ENCODE measurements at regions not wholly inside any gene's neighbourhood (a gene's known extent, or its start where the extent isn't known, plus 50 kb on each side); places are given as distances from the start of the nearest gene placed in this dataset.
"Not testable (repeated sequence)": the region's sequence is repeated elsewhere in the genome, so short reads cannot be mapped to it uniquely, and the experiment has no call there.

DNA sequence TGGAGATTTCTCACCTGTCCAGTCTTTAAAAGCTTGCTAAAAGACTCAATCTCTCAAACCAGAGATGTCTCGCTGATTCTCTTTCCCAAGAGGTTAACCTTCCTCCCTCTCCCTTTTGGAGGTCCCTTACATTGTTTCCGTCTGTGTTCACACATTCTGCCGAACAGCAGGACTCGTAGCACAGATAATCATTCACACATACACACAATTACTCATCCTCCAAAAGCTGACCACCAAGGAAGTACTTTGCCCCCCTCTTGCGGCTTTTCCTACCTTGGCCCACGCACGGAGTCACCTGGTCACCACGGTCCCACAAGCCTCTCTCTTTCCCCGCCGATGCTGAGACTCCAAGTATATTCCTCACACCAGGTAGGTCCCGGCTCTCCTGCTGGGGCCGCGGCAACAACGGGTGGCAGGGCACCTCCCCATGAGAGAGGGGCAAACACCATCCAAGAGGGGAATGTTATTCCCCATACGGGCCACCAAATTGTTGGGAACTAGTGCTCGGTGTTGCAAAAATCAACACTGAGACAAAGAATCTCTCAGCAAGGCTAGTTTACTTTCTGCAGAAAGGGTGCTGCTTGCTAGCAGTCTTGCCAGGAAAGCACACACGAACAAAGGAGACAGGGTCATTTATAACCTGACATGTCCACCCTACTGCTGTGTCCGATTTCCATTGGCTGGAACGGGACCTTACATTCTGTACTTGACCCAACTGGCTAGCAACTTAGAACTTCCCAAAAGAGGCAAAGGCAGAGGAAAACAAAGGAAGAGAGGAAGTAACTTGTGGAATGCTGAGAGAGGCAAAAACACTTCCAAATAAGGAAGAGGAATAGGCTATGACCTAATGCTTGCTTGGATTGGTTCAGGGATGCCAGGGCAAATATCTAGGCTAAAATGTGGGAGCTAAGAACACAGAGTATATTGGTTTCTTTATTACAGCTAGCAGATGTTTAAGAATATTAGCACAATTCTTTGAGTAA is 102.1 kb upstream of the NECTIN3 start:
- no peak overlapping the region for H3K27ac Mint-ChIP-seq
- H3K27me3 Mint-ChIP-seq, result peaks cover 4% of the 10 kb centered on the region
- no peak for ATAC-seq (replicated peaks)
- no peaks in the 10 kb centered on the region for H3K36me3 Mint-ChIP-seq (ENCODE audit: low read depth)
- no peaks in the 10 kb centered on the region for H3K4me1 Mint-ChIP-seq
- H3K9me3 Mint-ChIP-seq, result peaks cover 14% of the 10 kb centered on the region
- no peak overlapping the region for H3K4me3 Mint-ChIP-seq

DNA sequence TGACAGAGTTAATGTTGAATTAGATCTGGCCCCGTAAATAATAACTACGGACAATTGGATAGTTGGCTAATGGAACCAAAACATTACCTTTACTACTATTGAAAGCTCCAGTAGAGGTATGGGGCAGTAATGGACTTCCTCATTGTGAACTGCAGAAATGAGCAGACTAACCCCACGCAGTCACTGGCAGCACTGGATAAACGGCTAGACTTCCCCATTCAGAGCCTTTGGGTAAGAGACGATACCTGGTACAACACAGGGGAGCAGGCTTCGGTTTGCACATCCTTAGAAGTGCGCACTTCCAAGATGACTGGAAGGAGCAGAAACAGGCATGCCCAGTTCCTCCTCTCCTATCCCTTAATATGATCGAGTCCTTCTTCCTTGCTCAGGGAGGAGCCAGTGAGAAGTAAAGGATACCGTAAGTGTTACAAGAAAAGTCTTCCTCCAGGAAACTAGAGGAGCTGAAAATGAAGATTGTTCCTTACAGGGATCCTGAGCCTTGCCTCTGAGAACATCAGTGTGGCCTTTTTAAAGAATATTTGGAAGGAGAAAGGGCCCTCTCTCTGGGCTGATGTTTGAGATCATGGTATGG is 100.5 kb upstream of the NECTIN3 start:
- Mint-ChIP-seq H3K4me1 (no peaks in the 10 kb centered on the region), H3K36me3 (ENCODE audit: low read depth) (no peaks in the 10 kb centered on the region), H3K27ac (no peak overlapping the region), H3K27me3 (peaks cover 5% of the 10 kb centered on the region), H3K4me3 (no peak overlapping the region), H3K9me3 (peaks cover 5% of the 10 kb centered on the region)
- no peak for ATAC-seq (replicated peaks)

DNA sequence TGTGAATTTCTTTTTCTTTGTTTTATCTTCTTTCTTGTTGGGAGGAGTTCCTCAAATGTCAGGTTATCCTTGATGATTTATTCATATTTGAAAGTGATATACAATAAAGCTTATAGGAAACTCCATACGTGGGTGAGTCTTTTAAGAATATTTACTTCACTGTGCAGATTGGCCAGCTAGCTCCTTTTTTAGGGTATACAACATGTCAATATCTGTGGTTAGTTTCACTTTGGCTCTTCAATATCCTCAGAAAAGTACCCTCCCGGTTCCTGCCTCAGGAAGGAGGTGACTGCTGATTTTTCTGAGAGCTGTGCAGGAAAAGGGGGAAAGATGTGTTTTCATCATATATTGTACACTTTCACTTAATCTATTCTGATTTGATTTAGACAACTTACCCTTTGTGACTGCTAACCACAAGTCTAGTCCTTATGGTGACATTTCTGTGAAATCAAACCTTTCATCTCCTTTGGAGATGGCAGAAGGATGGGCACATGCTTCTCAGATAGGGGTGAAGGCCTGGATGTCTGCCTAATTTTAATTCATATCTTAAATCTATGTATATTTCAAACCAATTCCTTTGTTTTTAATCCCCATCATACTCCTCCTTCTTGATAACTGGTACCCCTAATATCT is 98.2 kb upstream of the NECTIN3 start:
- no peak overlapping the region for H3K4me3 Mint-ChIP-seq
- H3K27ac Mint-ChIP-seq, result no peak overlapping the region
- H3K36me3 Mint-ChIP-seq (ENCODE audit: low read depth), result no peaks in the 10 kb centered on the region
- H3K4me1 Mint-ChIP-seq, result no peaks in the 10 kb centered on the region
- H3K9me3 Mint-ChIP-seq, result peaks cover 5% of the 10 kb centered on the region
- no peak for ATAC-seq (replicated peaks)
- H3K27me3 Mint-ChIP-seq, result peaks cover 8% of the 10 kb centered on the region

DNA sequence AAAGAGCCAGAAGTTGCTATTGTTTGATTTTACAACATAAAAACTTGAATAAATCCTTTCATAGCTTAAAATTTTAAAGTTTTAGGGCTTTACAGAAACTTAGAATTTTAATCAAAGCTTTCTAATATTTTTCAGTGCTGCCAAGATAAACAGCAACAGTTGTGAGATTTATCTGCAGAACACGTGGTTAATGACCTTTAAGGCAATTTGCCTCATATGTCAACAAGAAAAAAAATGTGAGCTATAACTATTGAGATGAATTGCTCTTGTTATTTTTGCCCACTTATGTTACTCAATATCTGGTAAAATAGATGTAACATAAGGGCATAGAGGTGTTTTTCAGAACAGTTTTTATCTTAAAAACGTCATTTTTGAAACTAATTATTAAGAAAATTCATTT is 96.7 kb upstream of the NECTIN3 start:
- Mint-ChIP-seq H3K27ac (no peak overlapping the region), H3K4me1 (no peaks in the 10 kb centered on the region), H3K4me3 (no peak overlapping the region), H3K9me3 (no peaks in the 10 kb centered on the region), H3K27me3 (peaks cover 8% of the 10 kb centered on the region), H3K36me3 (ENCODE audit: low read depth) (no peaks in the 10 kb centered on the region)
- ATAC-seq (replicated peaks), result no peak

GRCh38 chr3:110984456-110985250 is 87.0 kb upstream of the NECTIN3 start:
- no peaks in the 10 kb centered on the region for H3K9me3 Mint-ChIP-seq
- no peaks in the 10 kb centered on the region for H3K36me3 Mint-ChIP-seq (ENCODE audit: low read depth)

GRCh38 chr3:110989446-110989845 is 82.2 kb upstream of the NECTIN3 start:
- Mint-ChIP-seq H3K27me3 (no peaks in the 10 kb centered on the region), H3K36me3 (ENCODE audit: low read depth) (no peaks in the 10 kb centered on the region), H3K4me3 (no peak overlapping the region), H3K9me3 (no peaks in the 10 kb centered on the region), H3K4me1 (no peaks in the 10 kb centered on the region), H3K27ac (no peak overlapping the region)
- ATAC-seq (replicated peaks), result no peak

More at GRCh38 chr3:110984456-110985250, 87.0 kb upstream of the NECTIN3 start:
- H3K4me1 Mint-ChIP-seq, result no peaks in the 10 kb centered on the region
- no peaks in the 10 kb centered on the region for H3K27me3 Mint-ChIP-seq
- no peak overlapping the region for H3K4me3 Mint-ChIP-seq
- no peak overlapping the region for H3K27ac Mint-ChIP-seq
- ATAC-seq (replicated peaks), result no peak

- no peaks in the 10 kb centered on the region for H3K4me1 Mint-ChIP-seq
- H3K9me3 Mint-ChIP-seq, result no peaks in the 10 kb centered on the region
- no peak overlapping the region for H3K4me3 Mint-ChIP-seq
- no peaks in the 10 kb centered on the region for H3K36me3 Mint-ChIP-seq (ENCODE audit: low read depth)
- no peak overlapping the region for H3K27ac Mint-ChIP-seq
- H3K27me3 Mint-ChIP-seq, result no peaks in the 10 kb centered on the region
- ATAC-seq (replicated peaks), result no peak
Measured at GRCh38 chr3:110995461-110996231, 76.0 kb upstream of the NECTIN3 start.

DNA sequence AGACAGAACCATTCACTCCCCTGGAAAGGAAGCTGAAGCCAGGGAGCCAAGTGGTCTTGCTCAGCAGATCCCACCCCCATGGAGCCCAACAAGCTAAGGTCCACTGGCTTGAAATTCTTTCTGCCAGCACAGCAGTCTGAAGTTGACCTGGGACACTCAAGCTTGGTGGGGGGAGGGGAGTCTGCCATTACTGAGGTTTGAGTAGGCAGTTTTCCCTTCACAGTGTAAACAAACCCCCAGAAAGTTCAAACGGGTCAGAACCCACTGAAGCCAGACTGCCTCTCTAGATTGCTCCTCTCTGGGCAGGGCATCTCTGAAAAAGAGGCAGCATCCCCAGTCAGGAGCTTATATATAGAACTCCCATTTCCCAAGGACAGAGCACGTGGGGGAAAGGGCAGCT is 72.8 kb upstream of the NECTIN3 start:
- not testable (repeated sequence) for H3K9me3 Mint-ChIP-seq; H3K4me1 Mint-ChIP-seq; H3K27ac Mint-ChIP-seq; H3K27me3 Mint-ChIP-seq; H3K36me3 Mint-ChIP-seq (ENCODE audit: low read depth); H3K4me3 Mint-ChIP-seq; ATAC-seq (replicated peaks)

- not testable (repeated sequence) for H3K27me3 Mint-ChIP-seq; H3K4me3 Mint-ChIP-seq; H3K4me1 Mint-ChIP-seq; H3K27ac Mint-ChIP-seq; H3K36me3 Mint-ChIP-seq (ENCODE audit: low read depth); H3K9me3 Mint-ChIP-seq; ATAC-seq (replicated peaks)
Measured at GRCh38 chr3:111006485-111006884, 65.1 kb upstream of the NECTIN3 start.

DNA sequence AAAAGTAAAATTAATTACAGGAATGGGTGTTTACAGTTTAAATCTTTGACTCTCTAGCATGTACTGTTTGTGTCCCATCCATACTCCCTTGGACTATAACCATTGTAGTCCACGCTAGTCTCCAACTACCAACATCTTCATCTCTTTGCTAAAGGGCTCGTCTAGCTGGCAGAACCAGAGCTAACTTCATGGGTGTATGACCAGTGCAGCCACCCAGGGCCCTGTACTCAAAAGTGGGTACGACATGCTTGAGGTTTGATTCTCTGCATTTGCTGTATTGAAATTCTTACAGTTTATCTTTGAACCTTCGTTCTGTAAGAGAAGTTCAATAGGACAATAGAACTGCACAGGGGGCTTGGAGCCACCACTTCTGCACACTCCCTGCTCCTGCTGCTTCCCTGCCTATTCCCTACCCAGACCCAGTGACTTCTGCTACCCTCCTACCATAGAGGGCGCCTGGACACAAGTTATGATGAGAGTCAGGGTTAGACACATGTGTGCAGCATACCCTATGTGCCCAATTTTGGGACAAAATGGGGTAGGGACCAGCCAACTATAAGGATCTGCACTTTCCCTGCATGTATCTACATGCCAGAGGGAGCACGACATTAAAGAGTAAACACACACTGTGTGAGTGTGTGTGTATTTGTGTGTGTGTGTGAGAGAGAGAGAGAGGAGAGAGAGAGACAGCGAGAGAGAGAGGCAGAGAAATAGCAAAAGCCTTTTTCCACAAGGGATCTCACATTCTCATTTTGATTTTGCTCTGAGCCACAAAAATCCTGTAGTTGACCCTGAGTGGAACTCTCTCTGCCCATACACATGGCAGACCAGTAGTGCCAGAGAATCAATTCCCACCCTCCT is 59.0 kb upstream of the NECTIN3 start:
- no peaks in the 10 kb centered on the region for H3K36me3 Mint-ChIP-seq (ENCODE audit: low read depth)
- no peaks in the 10 kb centered on the region for H3K9me3 Mint-ChIP-seq
- H3K4me3 Mint-ChIP-seq, result no peak overlapping the region
- peak; percentile 29 for ATAC-seq (replicated peaks)
- no peaks in the 10 kb centered on the region for H3K4me1 Mint-ChIP-seq
- H3K27ac Mint-ChIP-seq, result no peak overlapping the region
- H3K27me3 Mint-ChIP-seq, result no peaks in the 10 kb centered on the region
